SU-DHL-6 (cell line): ENCODE measurements at regions not wholly inside any gene's neighbourhood (a gene's known extent, or its start where the extent isn't known, plus 50 kb on each side); places are given as distances from the start of the nearest gene placed in this dataset.

Experiments
- EZH2phosphoT487 ChIP-seq: fragments of 200-600 bp; sonication (generic), shearing (Covaris generic); conservative IDR thresholded peaks from 2 replicates; pipeline ENCODE4 v1.6.1; 2018; ENCODE audit warnings: mild to moderate bottlenecking, antibody characterized with exemption, low read length, moderate library complexity, mixed read lengths
- TF ChIP-seq, protein P1 (sequence below): fragments of 200-600 bp; sonication (generic); IDR thresholded peaks from one replicate; pipeline ENCODE4 v1.5.1; 2017; ENCODE audit warnings: antibody characterized with exemption, mild to moderate bottlenecking, low read length, moderate library complexity; ENCODE audit not compliant: insufficient read depth, poor library complexity, severe bottlenecking

- TF ChIP-seq, protein P1, sequence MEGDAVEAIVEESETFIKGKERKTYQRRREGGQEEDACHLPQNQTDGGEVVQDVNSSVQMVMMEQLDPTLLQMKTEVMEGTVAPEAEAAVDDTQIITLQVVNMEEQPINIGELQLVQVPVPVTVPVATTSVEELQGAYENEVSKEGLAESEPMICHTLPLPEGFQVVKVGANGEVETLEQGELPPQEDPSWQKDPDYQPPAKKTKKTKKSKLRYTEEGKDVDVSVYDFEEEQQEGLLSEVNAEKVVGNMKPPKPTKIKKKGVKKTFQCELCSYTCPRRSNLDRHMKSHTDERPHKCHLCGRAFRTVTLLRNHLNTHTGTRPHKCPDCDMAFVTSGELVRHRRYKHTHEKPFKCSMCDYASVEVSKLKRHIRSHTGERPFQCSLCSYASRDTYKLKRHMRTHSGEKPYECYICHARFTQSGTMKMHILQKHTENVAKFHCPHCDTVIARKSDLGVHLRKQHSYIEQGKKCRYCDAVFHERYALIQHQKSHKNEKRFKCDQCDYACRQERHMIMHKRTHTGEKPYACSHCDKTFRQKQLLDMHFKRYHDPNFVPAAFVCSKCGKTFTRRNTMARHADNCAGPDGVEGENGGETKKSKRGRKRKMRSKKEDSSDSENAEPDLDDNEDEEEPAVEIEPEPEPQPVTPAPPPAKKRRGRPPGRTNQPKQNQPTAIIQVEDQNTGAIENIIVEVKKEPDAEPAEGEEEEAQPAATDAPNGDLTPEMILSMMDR, result no peak
- TF ChIP-seq EZH2phosphoT487, result no peak
Measured at GRCh38 chr18:78798402-78799175, 181.0 kb upstream of the SALL3 start.
